NCI-H82 treated with DMSO at 0.1 percent for 48 hours (cell line): ENCODE measurements at regions not wholly inside any gene's neighbourhood (a gene's known extent, or its start where the extent isn't known, plus 50 kb on each side); places are given as distances from the start of the nearest gene placed in this dataset.

Experiments
- DNase-seq: peaks from one replicate; lab custom pipeline; 2025; ENCODE audit not compliant: unreplicated experiment; lab: John Stamatoyannopoulos, UW

DNA sequence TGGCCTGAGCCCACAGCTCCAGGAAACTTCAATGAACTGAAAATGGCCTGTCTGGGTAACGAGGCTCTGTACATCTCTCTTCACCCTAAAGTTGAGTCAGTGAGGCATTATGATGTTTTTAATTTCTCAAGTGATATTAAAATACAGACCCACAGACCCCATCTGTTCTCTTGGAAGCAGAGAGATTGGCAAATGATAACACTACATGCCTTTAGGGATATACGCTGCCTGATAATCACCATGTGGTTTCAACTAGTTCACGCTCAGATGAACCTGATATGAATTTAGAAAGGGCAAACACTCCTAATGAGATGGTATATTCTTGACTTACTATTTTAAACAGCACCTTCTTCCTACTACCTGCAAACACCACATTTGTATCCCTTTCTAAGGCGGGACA, 127.5 kb downstream of the RFC3 start:
- no peak for DNase-seq

DNA sequence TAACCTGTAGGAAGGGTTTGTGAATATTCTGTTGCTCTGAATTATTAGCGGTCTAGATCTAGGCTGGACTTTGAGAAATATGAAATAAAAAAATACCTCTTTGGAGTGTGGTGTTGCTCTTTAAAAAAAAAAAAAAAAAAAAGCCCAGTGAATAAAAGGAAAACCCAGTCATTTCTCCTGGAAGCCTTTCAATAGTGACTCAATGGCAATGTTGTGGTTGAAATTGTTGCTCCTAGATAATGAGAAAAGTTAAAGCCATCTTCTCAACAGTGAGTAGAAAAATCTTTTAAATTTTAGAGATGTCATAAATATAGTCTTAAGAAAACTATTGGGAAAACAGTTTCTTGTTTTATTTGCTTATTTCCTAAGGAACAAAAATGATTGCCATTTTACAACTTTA, 135.3 kb downstream of the RFC3 start:
- no peak for DNase-seq

DNA sequence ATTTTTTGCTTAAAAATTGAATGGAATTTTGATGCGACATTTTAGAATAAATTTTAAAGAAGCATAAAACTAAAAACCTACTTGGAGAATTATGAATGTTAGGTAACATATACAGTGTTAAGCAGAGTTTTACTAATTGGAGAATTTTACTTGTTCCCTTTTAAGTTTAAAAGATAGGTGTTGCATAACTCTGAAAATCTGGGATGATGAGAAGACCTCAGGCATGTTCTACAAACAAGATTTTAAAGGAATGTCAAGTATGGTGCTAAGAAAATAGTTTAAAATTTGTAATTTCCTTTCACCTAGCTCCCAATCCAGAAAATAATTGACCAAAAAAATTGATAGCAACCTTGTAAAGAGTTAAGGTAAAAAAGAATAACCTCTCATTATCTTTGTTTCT, 135.8 kb downstream of the RFC3 start:
- DNase-seq, result no peak

DNA sequence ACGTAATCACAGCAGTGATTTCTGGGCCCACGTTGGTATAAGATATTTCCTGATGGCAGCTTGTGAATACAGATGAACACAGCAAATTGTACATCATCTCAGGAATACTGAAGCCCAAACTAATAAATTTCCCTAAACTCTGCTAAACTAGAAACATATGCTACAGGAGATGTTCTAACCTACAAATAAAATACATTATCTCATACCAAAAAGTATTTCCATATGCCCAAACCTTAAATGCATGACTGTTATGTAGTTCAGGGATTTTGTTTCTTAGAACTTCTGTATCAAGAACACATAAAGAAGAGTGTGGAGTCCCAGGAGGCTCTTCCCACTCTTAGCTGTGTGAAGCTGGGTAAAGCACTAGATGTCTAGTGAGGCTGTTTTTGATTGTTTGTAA, 138.4 kb downstream of the RFC3 start:
- DNase-seq, result no peak

DNA sequence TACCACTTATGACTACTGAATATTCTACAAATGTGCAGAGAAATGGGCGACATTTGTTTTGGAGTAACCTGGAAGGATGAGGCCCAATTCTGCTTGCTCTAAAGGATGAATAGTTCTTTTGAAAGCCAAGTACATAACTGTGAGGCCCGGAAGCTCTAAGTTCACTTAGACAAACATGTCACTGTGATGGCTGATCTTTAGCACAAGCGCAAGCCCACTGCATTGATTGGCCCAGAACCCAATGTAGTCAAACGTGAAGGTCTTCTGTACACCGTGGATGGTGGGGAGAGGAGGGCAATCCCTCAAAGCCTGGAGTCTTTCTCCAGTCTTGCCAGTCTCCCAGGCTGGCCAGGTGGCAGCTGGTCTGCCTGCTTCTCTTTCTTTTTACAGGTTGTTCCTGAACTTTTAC, 139.6 kb downstream of the RFC3 start:
- DNase-seq, result no peak

DNA sequence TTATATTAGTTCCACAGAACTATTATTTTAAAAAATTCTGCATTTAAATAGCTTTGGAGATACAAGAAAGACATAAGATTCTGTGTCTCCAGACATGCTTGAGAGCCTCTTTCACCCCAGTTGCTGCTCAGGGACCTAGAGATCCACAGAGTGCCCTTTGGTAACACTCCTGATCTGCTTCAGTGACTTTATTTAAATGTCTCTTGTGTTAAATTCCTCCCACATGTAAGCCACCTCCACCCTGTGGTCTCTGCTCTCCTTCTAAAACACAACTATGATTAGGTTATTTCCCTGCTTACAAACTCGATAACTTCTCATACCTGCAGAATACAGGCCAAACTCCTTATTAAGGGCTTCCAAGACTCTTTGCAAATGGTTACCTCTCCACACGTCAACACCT, 141.0 kb downstream of the RFC3 start:
- no peak for DNase-seq

DNA sequence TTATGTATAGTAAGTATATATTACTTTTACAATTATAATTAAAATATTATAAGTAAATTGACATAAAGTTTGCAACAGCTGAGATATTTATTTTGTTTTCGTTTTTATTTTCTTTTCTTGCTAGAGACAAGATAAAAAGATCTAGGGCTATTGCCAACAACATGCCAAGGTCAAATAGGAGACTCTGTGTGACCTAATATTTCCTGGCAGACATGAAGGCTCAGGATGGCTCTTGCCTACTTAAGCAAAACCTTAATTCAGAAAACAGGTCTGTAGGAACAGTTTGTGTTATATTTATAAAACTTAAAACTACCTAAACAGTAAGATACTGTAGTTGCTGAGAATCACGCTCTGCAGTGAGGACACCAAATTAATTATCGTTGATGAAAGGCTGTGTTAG, 145.2 kb downstream of the RFC3 start:
- no peak for DNase-seq

DNA sequence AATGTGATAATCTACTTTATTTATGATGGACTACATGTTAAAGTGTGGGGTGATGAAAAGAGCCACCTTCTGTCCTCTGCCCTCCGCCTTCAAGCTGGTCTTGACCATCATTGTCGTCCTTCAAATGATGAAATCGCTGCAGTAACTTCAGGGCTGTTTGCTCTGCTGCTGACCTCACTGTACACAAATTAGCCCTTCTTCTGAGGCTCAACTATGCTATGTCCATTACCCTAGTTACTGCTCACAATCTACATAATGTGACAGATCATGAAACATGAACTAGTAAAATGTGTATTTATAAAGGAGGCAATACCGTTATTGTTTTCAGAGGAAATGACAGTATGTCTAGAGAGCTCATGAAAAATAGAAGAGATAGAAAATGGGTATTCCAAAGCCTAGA, 145.9 kb downstream of the RFC3 start:
- DNase-seq, result no peak

DNA sequence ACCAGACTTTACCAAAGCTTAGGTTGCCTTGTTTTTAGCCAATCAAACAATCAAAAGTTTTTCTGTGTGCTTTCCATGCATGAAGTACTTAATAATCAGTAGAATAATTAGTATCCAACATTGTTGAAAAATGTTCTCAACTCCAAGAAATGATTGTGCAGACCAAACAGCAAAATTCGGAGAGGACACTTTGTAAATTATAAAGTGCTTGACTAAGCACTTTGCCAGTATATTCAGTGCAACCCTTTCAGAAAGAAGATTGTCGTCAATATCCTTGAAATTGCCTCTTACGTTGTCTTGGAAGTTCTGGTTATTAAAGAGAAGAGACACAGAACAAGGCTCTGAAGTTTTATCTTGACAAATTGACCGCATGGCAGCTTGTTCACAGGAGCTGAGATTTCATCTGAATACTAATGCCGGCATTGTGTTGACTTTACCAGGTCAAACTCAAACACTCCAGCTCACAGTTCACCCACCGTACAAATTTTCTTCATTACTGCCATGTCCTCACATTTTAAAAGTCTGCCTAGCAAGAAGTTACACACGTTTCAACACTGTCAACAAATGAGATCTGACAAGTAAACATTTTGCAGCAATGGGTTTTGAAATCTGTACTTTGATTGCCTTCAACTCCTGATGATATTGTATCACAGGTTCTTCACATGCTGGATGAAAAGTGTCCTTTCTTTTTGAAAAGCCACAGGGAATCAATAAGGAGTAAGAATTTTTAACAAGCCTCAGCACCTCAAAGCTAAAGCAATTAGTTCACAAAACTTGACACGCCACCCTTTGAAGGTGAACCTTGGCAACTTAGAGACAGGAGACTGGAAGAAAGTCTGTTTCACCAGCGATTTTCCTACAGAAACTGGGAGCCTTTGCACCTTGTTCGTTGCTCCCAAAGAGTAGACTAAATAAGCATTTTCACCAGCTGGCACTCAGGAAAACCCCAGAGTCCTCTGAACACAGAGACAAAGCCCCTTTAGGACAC, 150.9 kb downstream of the RFC3 start:
- no peak for DNase-seq

DNA sequence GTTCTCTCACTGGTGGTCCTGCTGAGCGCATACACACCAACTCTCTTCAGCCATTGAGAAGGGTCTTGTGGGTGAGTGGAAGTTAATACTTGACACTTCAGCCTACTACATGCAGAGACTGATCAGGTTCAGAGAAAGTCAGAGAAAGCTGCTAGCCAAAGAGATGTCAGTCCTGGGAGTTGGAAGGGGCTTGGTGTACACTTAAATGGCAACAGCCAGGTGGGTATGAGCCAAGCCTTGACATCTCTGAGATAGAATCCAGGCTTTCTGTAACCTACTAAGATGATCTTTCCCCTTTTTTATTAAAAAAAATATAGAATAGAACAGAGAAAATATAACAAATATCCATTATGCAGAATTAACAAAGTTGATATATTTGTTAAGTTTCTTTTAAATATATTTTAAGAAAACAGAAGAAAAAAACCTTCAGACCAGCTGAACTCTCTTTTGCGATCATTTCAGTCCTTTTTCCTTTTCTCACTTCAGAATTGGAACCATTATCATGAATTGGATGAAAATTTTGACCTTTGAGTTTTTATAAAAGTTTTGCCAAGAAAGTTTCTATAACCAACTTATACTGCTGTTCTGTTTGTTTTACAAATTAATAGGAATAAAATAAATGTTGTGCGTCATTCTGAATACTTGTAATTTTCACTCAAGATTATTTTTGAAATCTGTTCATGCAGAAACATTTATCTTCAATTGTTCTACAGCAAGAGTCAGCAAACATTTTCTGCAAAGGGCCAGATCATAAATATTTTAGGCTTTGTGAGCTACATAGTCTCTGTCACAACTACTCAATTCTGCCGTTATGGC, 153.0 kb downstream of the RFC3 start:
- no peak for DNase-seq

DNA sequence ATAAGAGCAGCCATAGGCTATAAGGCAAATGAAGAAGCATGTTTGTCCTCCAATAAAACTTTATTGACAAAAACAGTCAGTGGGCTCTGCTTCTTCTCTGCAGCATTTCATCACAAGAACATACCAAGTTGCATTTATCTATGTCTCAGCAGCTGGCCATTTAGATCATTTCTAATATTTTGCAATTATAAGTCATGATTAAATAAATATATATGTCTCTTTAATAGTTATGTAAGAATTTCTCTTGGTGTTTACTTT, 153.5 kb downstream of the RFC3 start:
- no peak for DNase-seq

DNA sequence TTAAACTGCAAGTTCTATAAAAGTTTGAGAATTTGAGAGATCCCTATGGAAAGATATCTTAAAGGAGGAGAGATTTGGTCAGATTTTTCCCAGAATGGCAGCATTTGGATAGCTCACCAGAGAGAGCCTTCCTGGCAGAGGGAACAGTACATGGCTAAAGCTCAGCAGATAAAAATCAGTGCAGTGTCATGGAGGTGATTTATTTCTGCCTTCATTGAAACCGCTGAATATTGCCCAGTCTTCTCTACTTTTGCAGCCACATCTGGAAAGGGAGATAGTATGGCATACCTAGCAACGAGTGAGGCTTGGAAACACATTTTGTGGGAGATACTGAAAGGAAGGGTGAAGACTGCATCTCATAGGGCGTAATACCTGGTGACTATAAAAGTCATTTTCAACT, 155.2 kb downstream of the RFC3 start:
- DNase-seq, result no peak

DNA sequence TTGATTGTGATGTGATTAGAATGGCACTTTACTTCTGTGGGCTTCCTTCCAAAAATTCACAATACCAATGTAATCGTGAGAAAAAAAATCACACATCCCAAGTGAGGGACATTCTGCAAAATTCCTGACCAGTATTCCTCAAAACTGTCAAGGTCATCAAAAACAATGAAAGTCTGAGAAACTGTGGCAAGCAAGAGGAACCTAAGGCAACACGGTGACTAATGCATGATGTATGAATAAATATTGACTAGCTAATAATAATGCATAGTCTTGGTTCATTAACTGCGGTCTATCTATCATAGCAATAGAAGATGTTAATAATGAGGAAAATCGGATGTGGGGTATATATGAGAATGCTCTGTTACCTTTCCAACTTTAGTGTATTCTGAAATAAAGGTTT, 159.0 kb downstream of the RFC3 start:
- no peak for DNase-seq

DNA sequence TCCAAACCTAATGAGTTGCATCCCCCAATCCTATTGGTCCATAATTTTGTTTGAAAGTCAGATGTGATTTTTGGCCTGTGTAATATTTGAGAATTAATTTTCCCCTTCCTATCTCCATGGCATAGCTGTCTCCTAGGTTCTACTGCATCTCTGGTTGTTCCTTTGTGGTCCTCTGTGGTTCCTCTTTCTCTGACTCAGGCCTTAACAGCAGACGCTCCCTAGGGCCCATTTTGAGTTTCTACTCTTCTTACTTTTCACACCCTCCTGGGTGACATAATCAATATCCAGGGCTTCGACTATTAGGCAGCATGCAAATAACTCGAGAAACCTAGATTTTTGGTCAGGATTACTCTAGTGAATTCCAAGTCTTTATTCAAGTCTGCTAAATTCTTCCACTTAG, 160.7 kb downstream of the RFC3 start:
- DNase-seq, result no peak

DNA sequence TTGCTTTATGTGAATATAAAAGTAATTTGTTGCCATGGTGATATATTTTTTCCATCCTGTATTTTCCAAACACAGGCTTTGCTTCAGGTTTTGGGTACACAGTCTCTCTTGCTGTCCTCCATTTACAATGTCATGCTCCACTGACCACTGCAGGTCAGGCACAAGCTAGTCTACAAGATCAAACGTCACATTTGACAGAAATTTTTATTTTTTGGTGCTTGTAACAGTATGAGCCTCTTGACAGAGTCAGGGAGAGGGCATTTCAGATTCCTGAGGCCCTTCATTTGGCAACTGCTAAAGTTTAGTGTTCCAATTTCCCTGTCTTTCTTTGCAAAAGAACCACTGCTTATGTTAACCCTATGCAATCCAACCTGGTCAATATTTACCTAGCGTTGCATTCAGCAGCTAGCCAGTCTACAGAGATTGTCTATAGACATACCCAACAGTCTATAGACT, 175.0 kb downstream of the RFC3 start:
- no peak for DNase-seq

DNA sequence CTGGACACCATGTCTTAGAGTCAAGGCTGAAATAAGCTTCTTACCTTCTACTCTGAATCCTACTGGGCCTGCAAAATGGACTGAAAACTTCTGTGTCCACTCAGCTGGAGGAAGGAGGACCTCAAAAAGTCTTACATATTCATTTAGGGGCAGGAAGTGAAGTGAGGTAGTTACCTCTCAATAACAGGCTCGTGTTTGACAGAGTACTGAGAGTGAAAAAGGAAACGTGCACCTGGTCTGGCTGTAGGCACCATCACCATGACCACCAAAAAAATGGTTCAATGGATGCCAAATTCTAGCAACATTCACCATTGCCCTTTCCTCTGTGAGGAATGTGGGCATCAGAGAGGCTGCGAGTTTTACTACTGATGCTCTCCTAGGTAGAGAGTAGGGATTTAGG, 176.2 kb downstream of the RFC3 start:
- DNase-seq, result no peak

DNA sequence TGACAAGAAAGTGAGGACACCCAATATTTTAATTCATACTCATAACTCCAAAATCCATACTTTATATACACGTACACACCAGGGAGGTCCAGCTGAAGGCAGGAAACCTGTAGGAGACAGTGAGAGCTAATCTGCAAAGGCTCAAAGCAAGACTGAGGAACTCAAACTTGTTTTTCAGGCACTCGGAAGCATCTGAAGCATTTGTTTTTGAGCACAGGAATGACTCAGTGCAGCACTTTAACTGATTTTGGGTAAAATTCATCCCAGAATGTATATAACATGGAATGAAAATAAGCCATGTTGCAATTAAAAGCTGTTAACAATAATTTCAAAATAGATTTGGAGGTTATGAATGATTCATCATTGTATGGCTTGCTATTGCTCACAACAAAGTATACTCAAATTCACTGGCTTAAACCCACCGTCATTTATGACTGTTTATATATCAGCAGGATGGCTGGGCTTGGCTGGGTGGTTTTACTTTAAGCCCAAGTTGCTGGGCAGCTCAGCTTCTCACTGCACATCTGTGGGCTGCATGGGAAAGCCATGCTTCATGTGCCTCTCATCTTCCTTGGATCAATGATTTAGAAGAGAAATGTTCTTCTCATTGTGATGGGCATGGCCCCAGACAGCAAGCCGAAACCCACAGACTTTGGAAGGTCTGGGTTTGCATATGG, 177.0 kb downstream of the RFC3 start:
- DNase-seq, result no peak

DNA sequence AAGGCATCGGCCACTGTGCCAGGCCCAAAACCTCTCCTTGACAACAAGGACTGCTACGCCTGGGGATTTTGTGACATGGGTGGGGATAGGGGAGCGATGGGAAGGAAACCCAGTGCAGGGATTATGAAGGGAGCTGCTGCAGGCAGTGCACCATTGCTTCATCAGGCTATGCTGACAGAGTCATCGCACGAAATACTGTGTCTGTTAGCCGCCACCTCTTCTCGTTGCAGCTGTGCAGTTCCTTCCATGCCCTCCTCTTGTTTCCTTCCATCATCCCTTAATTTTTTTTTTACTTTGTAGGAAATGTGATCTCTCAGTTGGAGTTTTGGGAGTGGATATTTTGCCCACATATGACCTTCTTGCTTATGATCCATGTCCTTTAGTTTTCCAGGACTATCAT, 178.7 kb downstream of the RFC3 start:
- no peak for DNase-seq

DNA sequence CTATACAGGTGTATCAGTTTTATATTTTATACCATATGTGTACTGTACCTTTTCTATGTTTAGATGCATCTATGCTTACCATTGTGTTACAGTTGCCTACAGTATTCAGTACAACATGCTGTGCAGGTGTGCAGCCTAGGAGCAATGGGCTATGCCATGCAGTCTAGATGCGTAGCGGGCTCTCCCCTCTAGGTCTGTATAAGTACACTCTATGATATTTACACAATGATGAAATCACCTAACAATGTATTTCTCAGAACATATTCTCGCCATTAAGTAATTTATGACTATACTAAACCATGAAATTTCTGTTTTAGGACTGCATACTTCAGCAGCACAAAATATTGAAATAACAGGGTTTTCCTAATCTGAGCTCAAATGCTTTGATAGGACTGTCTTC, 179.6 kb downstream of the RFC3 start:
- DNase-seq, result no peak

DNA sequence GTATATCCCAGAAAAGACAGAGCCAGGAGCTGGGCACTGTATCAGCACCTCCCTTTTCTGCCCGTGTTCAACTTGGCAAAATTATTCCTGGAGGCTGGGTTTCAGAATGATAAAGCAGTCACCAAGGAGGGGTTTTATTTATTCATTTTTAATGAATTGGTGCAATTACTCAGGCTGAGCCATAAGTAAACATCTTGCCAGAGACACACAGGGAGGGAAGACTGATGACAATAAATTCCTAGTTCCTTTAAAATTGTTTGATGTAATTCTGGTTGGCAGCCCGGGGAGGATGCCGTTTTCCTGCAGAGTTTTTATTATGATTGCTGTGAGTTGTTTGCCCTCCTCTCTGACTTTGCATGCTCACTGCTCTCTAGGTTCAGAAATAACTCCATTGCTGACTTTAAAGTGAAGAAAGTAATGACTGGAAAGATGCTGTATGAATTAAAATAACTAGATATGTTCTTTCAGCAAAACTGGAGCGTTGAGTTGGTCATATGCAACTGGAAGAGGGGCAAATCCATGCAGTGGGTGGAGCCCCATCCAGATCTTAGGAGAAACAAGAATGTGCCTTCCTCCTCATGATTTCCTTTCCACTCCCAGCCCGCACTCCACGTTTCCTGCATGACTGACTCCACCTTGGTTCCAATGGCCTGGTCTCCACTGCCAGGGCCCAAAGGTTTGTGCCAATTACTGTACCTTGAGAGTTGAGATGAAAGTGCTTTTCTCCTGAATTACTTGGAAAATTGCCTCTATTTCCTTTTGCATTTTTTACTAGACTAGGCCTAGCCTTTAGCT, 182.1 kb downstream of the RFC3 start:
- DNase-seq, result no peak

DNA sequence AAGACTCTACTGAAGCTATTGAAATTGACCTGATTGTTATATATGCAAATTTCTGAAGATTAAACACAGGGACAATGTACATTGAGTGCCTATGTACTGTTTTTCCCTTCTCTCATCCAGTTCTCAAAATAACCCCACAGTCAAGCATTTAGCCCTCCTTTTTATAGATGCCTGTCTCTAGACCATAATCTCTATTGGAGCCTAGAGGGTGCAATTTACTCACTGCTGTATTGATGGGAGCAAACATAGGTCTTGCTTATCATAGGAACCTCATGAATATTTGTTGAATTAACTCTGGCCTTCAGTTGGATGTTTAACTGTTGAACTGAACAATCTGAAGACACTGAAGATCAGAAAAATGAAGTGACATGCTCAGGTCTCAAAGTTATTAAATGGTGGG, 183.0 kb downstream of the RFC3 start:
- no peak for DNase-seq
